ENCODE measurements at regions not wholly inside any gene's neighbourhood (a gene's known extent, or its start where the extent isn't known, plus 50 kb on each side); places are given as distances from the start of the nearest gene placed in this dataset.
"Not testable (repeated sequence)": the region's sequence is repeated elsewhere in the genome, so short reads cannot be mapped to it uniquely, and the experiment has no call there.

DNA sequence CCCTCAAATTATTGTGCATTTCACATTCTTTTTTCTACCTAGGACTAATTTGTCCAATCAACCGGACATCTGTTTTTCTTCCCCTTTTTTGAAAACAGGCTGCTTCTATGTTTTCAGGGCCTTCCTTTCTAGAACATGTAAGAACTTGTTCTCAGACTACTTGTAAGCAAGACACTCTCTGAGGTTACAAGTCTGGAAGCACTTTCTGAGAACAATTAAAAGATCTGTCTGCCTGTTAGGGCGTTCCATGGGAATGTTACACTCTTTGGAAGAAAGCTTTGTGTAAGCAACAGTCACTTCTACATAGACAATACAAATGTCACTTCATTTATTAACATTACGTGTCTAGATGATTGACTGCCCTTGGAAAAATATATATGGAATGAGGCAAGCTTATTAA lies 50.9 kb upstream of the HSPB3 start:
- Histone ChIP-seq H3K4me3 (ENCODE audit: low read length) (no peak overlapping the region), H3K27me3 (ENCODE audit: insufficient read depth, low read length, poor library complexity, severe bottlenecking) (no peaks in the 10 kb centered on the region), H3K27ac (ENCODE audit: low read depth, low read length) (no peak overlapping the region), H3K36me3 (ENCODE audit: insufficient read depth, low read length) (no peaks in the 10 kb centered on the region), H3K9me3 (ENCODE audit: low read length) (no peaks in the 10 kb centered on the region), H3K4me1 (ENCODE audit: insufficient read depth, low read length) (no peaks in the 10 kb centered on the region)
- CTCF ChIA-PET, result no interaction called here
- peaks cover 8 to 24% of the 10 kb centered on the region in 2 donors for H3K27me3 Mint-ChIP-seq
- no peaks in the 10 kb centered on the region for H3K4me1 Mint-ChIP-seq
- H3K27ac Mint-ChIP-seq, result no peak overlapping the region
- DNase-seq, result no peak
- H3K4me3 Mint-ChIP-seq, result no peak overlapping the region
- POLR2A ChIA-PET, result no interaction called here
- H3K36me3 Mint-ChIP-seq, result no peaks in the 10 kb centered on the region
- H3K9me3 Mint-ChIP-seq, result no peaks in the 10 kb centered on the region

DNA sequence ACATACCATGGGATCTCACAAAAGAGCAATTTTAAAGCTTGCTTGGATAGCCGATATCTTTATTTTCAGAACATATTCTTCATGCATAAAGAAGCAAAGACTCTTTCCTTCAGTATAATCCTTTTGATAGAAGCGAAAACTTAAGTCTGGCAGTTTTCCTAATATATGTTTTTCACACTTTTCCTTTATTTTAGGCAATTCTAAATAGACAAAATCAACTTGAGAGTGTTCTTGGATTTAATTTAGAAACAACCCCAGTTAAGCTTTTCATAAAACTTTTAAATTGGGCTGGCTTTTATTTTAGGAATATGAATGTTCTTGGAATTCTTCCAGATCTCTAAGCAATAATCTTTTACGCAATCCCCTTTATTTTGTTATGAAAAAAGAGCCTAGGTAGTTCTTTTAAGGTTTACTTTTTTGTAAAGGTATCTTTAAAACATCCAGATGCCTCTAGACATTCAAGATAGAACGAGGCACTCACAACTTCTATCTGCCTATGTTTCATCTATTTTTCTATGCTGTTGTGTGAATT lies 51.5 kb upstream of the HSPB3 start:
- Histone ChIP-seq H3K4me3 (ENCODE audit: low read length) (no peak overlapping the region), H3K36me3 (ENCODE audit: insufficient read depth, low read length) (no peaks in the 10 kb centered on the region), H3K27me3 (ENCODE audit: insufficient read depth, low read length, poor library complexity, severe bottlenecking) (no peaks in the 10 kb centered on the region), H3K27ac (ENCODE audit: low read depth, low read length) (no peak overlapping the region), H3K9me3 (ENCODE audit: low read length) (no peaks in the 10 kb centered on the region), H3K4me1 (ENCODE audit: insufficient read depth, low read length) (no peaks in the 10 kb centered on the region)
- Mint-ChIP-seq H3K27ac (no peak overlapping the region), H3K4me1 (no peaks in the 10 kb centered on the region), H3K36me3 (no peaks in the 10 kb centered on the region), H3K27me3 (peaks cover 8 to 28% of the 10 kb centered on the region in 2 donors), H3K4me3 (no peak overlapping the region), H3K9me3 (no peaks in the 10 kb centered on the region)
- CTCF ChIA-PET, result no interaction called here
- POLR2A ChIA-PET, result no interaction called here
- DNase-seq, result no peak

DNA sequence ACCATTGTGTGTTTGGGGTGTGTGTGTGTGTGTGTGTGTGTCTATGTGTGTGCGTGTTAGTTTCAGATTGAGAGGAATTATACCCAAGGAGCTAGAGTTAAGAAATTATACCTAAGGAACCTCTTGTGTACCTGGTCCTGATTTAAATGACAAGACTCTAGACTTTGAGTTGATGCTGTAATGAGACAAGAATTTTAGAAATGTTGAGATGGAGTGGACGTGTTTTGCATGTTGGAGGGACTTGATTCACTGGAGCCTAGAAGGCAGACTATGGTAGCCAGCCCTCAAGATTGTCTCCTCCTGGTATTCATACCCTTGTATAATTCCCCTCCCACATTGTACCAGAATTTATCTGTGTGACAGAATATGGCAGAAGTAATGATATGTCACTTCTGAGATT lies 52.4 kb upstream of the HSPB3 start:
- Histone ChIP-seq H3K4me3 (ENCODE audit: low read length) (no peak overlapping the region), H3K36me3 (ENCODE audit: insufficient read depth, low read length) (no peaks in the 10 kb centered on the region), H3K9me3 (ENCODE audit: low read length) (no peaks in the 10 kb centered on the region), H3K27me3 (ENCODE audit: insufficient read depth, low read length, poor library complexity, severe bottlenecking) (no peaks in the 10 kb centered on the region), H3K27ac (ENCODE audit: low read depth, low read length) (no peak overlapping the region), H3K4me1 (ENCODE audit: insufficient read depth, low read length) (no peaks in the 10 kb centered on the region)
- Mint-ChIP-seq H3K36me3 (no peaks in the 10 kb centered on the region), H3K4me3 (no peak overlapping the region), H3K27ac (no peak overlapping the region), H3K27me3 (peaks cover 8 to 30% of the 10 kb centered on the region in 2 donors), H3K9me3 (no peaks in the 10 kb centered on the region), H3K4me1 (no peaks in the 10 kb centered on the region)
- ChIA-PET POLR2A (no interaction called here), CTCF (interaction anchor here (2.6 kb wide), 1 partner anchor 16 kb away, joined by 9 read pairs; no protein-coding TSS in a partner anchor)
- DNase-seq, result no peak

DNA sequence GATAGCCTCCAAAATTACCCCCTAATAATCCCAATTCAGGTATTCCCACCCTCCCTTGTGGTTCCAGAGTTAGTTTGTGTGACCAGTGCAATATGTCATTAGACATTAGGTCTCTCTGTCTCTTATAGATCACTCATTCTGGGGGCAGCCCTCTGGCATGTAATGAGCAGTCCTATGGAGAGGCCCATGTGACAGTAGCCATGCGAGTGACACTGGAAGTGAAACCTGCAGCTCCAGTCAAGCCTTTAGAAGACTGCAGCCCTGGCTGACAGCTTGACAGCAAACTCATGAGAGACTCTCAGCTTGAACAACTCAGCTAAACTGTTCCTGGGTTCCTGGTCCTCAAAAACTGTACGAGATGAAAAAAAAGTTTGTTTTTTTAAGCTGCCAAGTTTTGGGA lies 54.0 kb upstream of the HSPB3 start:
- Histone ChIP-seq H3K27me3 (ENCODE audit: insufficient read depth, low read length, poor library complexity, severe bottlenecking) (no peaks in the 10 kb centered on the region), H3K36me3 (ENCODE audit: insufficient read depth, low read length) (no peaks in the 10 kb centered on the region), H3K27ac (ENCODE audit: low read depth, low read length) (no peak overlapping the region), H3K4me3 (ENCODE audit: low read length) (no peak overlapping the region), H3K4me1 (ENCODE audit: insufficient read depth, low read length) (no peaks in the 10 kb centered on the region), H3K9me3 (ENCODE audit: low read length) (no peaks in the 10 kb centered on the region)
- Mint-ChIP-seq H3K27me3 (peaks cover 3 to 23% of the 10 kb centered on the region in 2 donors), H3K4me3 (no peak overlapping the region), H3K9me3 (no peaks in the 10 kb centered on the region), H3K4me1 (no peaks in the 10 kb centered on the region), H3K36me3 (no peaks in the 10 kb centered on the region), H3K27ac (no peak overlapping the region)
- POLR2A ChIA-PET, result no interaction called here
- CTCF ChIA-PET, result interaction anchor here (2.6 kb wide), 1 partner anchor 18 kb away, joined by 9 read pairs; no protein-coding TSS in a partner anchor
- DNase-seq, result no peak

DNA sequence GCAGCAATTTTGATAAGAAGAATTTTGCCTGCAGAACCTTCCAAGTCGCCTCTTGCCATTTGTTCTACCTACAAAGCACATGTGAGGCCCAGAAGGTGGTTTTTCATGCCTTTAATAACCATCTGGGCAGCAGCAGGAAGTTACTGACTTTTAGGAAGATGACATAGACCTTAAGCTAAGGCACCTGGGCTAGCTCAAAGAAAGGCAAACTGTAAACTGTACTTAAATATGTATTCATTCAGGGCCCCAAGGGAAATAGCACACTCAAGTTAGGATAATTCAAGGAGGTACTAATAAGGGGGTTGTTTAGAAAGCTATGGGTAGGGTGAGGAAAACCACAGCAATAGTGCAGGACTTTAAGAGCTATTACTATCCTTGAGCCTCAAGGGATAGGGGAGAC lies 57.3 kb upstream of the HSPB3 start:
- ChIA-PET CTCF (no interaction called here), POLR2A (no interaction called here)
- H3K27ac ChIP-seq (ENCODE audit: low read depth, low read length), result no peak overlapping the region
- no peaks in the 10 kb centered on the region for H3K9me3 ChIP-seq (ENCODE audit: low read length)
- Mint-ChIP-seq H3K27me3 (peaks cover 0 to 12% of the 10 kb centered on the region in 2 donors), H3K9me3 (no peaks in the 10 kb centered on the region), H3K36me3 (peaks cover 0 to under 1% (median 0%) of the 10 kb centered on the region in 3 donors), H3K4me1 (no peaks in the 10 kb centered on the region), H3K27ac (no peak overlapping the region), H3K4me3 (no peak overlapping the region)
- H3K4me3 ChIP-seq (ENCODE audit: low read length), result no peak overlapping the region
- H3K27me3 ChIP-seq (ENCODE audit: insufficient read depth, low read length, poor library complexity, severe bottlenecking), result no peaks in the 10 kb centered on the region
- H3K36me3 ChIP-seq (ENCODE audit: insufficient read depth, low read length), result no peaks in the 10 kb centered on the region
- DNase-seq, result no peak
- no peaks in the 10 kb centered on the region for H3K4me1 ChIP-seq (ENCODE audit: insufficient read depth, low read length)

DNA sequence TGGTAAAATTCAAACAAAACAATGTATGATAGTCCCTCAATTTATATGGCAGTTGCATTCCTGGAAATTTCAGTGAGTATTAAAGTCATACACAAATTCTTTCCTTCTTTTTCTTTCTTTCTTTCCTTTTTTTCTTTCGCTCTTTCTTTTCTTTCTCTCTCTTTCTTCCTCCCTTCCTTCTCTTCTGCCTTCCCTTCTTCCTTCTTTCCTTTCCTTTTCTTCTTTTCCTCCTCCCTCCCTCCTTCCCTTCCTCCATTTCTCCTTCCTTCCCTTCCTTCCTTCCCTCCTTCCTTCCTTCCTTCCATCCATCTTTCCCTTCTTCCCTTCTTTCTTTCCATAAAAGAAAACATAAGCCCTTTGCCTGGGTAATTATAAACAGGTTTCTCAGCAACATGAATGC lies 58.1 kb upstream of the HSPB3 start:
- ChIA-PET CTCF (no interaction called here), POLR2A (no interaction called here)
- Mint-ChIP-seq H3K36me3 (peaks cover 0 to 4% (median 0%) of the 10 kb centered on the region in 3 donors), H3K4me1 (no peaks in the 10 kb centered on the region), H3K27me3 (peaks cover 0 to 12% of the 10 kb centered on the region in 2 donors), H3K9me3 (no peaks in the 10 kb centered on the region), H3K27ac (no peak overlapping the region), H3K4me3 (no peak overlapping the region)
- no peak overlapping the region for H3K27ac ChIP-seq (ENCODE audit: low read depth, low read length)
- H3K36me3 ChIP-seq (ENCODE audit: insufficient read depth, low read length), result no peaks in the 10 kb centered on the region
- no peaks in the 10 kb centered on the region for H3K4me1 ChIP-seq (ENCODE audit: insufficient read depth, low read length)
- DNase-seq, result no peak
- H3K9me3 ChIP-seq (ENCODE audit: low read length), result no peaks in the 10 kb centered on the region
- H3K4me3 ChIP-seq (ENCODE audit: low read length), result no peak overlapping the region
- no peaks in the 10 kb centered on the region for H3K27me3 ChIP-seq (ENCODE audit: insufficient read depth, low read length, poor library complexity, severe bottlenecking)

DNA sequence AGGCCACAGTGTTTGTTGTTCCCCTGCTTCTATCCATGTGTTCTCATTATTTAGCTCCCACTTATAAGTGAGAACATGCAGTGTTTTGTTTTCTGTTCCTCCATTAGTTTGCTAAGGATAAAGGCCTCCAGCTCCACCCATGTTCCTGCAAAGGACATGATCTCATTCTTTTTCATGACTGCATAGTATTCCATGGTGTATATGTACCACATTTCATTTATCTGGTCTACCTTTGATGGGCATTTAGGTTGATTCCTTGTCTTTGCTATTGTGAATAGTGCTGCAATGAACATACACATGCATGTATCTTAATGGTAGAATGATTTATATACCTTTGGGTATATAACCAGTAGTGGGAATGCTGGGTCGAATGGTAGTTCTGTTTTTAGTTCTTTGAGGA lies 62.5 kb upstream of the HSPB3 start:
- H3K27me3 Mint-ChIP-seq; H3K27ac ChIP-seq (ENCODE audit: low read depth, low read length); POLR2A ChIA-PET; CTCF ChIA-PET; DNase-seq; H3K4me3 ChIP-seq (ENCODE audit: low read length); H3K4me3 Mint-ChIP-seq; H3K36me3 Mint-ChIP-seq; H3K4me1 Mint-ChIP-seq; H3K9me3 ChIP-seq (ENCODE audit: low read length); H3K27me3 ChIP-seq (ENCODE audit: insufficient read depth, low read length, poor library complexity, severe bottlenecking); H3K27ac Mint-ChIP-seq; H3K36me3 ChIP-seq (ENCODE audit: insufficient read depth, low read length); H3K9me3 Mint-ChIP-seq; H3K4me1 ChIP-seq (ENCODE audit: insufficient read depth, low read length): not testable (repeated sequence)

DNA sequence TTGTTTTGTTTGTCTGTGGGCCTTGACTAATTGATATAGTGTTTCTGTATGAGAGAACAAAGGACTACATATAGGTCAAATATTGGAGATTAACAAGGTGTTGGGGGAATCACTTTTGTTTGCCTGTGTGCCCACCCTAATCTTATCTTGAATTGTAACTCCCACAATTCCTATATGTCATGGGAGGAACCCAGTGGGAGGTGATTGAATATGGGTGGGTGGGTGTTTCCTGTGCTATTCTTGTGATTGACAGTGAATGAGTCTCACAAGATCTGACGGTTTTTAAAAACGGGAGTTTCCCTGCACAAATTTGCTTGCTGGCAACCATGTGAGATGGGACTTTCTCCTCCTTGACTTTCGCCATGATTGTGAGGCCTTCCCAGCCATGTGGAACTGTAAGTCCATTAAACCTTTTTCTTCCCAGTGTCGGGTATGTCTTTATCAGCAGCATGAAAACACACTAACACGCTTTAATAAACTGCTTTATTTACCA lies 64.9 kb upstream of the HSPB3 start:
- no peaks in the 10 kb centered on the region for H3K27me3 ChIP-seq (ENCODE audit: insufficient read depth, low read length, poor library complexity, severe bottlenecking)
- no peak for DNase-seq
- H3K36me3 ChIP-seq (ENCODE audit: insufficient read depth, low read length), result no peaks in the 10 kb centered on the region
- H3K4me3 ChIP-seq (ENCODE audit: low read length), result no peak overlapping the region
- POLR2A ChIA-PET, result no interaction called here
- H3K4me1 ChIP-seq (ENCODE audit: insufficient read depth, low read length), result no peaks in the 10 kb centered on the region
- H3K4me3 Mint-ChIP-seq, result no peak overlapping the region
- peaks cover 0 to 4% (median 0%) of the 10 kb centered on the region in 3 donors for H3K36me3 Mint-ChIP-seq
- no peaks in the 10 kb centered on the region for H3K9me3 Mint-ChIP-seq
- no peak overlapping the region for H3K27ac Mint-ChIP-seq
- CTCF ChIA-PET, result no interaction called here
- no peaks in the 10 kb centered on the region for H3K4me1 Mint-ChIP-seq
- H3K27ac ChIP-seq (ENCODE audit: low read depth, low read length), result peak overlapping the region; percentile 52
- no peaks in the 10 kb centered on the region for H3K9me3 ChIP-seq (ENCODE audit: low read length)
- H3K27me3 Mint-ChIP-seq, result peaks cover 7 to 17% of the 10 kb centered on the region in 2 donors

DNA sequence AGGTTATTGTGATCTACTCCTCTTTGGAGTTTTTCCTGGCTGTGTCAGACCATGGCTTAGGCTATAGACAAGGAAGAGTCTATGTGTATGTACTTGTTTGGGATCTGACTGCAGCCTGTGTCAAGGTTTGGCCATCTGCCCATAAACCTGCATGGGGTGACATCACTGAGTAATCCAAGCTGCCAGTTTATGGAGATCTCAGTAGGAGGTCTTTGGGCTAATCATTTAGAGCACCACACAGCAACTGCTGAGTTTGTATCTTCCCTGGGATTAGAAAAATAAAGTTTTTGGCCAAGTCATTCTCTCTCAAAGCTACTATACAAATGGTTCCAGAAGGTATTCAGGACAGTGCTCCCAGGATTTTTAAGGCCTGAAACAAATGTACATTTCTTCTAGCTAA lies 65.5 kb upstream of the HSPB3 start:
- no peaks in the 10 kb centered on the region for H3K9me3 ChIP-seq (ENCODE audit: low read length)
- H3K27me3 ChIP-seq (ENCODE audit: insufficient read depth, low read length, poor library complexity, severe bottlenecking), result no peaks in the 10 kb centered on the region
- H3K27ac ChIP-seq (ENCODE audit: low read depth, low read length), result peak overlapping the region; percentile 52
- Mint-ChIP-seq H3K36me3 (peaks cover 0 to 4% (median 0%) of the 10 kb centered on the region in 3 donors), H3K4me1 (no peaks in the 10 kb centered on the region), H3K4me3 (no peak overlapping the region), H3K9me3 (no peaks in the 10 kb centered on the region), H3K27me3 (peaks cover 7 to 20% of the 10 kb centered on the region in 2 donors), H3K27ac (no peak overlapping the region)
- DNase-seq, result no peak
- ChIA-PET POLR2A (no interaction called here), CTCF (interaction anchor here (0.8 kb wide), 1 partner anchor 29 kb away, joined by 3 read pairs; no protein-coding TSS in a partner anchor)
- no peaks in the 10 kb centered on the region for H3K4me1 ChIP-seq (ENCODE audit: insufficient read depth, low read length)
- H3K36me3 ChIP-seq (ENCODE audit: insufficient read depth, low read length), result no peaks in the 10 kb centered on the region
- H3K4me3 ChIP-seq (ENCODE audit: low read length), result no peak overlapping the region
